HG02885 (cell line): ENCODE measurements at regions not wholly inside any gene's neighbourhood (a gene's known extent, or its start where the extent isn't known, plus 50 kb on each side); places are given as distances from the start of the nearest gene placed in this dataset.
"Not testable (repeated sequence)": the region's sequence is repeated elsewhere in the genome, so short reads cannot be mapped to it uniquely, and the experiment has no call there.

ENCODE experiments used
- ATAC-seq: cut with Tn5 transposase; IDR thresholded peaks from one replicate; pipeline ENCODE4 v1.9.1; 2021; ENCODE audit warnings: mild to moderate bottlenecking; ENCODE audit not compliant: unreplicated experiment, poor library complexity

DNA sequence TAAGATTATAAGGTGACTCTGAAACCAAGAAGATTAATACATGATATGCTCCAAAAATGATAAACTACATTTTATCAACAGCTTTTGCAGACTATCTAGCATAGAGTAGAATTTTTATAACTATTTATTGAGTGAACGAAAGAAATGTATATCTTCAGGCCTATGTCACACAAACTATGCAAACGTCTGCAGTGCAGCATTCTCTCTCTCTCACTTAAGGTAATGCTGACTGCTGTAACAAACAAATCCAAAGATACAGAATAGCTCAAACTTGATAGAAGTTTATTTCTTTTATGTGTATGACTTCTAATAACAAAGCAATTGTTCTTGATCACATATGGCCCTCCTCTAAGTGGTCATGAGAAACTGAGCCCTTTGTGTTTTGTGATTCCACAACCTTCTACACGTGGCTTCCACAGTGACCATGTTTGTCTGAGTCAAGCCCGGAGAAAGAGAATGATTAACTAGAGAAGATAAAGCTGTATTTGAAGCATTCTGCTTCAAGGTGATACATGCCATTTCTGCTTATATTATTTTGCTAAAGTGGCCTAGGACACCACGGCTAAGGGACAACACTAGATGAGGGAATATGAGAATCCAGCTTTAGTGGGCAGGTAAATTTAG is 1352.7 kb upstream of the TMEM132C start:
- ATAC-seq: no peak

DNA sequence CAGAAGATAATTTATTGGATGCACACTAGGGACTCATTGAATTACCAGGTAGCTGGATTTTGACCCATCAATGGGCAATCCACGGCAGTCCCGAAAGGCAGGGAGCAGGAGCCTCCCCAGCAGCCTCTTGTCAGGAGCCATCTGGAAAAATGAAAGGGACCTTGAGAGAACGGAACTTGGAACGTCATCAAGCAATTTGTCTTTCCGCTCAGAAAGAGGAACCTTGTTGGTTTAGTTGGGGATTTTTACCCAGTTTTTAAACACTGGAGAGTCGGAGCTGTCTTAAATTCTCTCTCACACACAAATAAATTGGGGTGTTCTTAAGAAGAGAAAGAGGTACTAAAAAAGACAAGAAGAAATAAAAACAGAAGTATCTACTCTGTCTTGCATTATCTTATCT is 1351.7 kb upstream of the TMEM132C start:
- ATAC-seq: no peak

DNA sequence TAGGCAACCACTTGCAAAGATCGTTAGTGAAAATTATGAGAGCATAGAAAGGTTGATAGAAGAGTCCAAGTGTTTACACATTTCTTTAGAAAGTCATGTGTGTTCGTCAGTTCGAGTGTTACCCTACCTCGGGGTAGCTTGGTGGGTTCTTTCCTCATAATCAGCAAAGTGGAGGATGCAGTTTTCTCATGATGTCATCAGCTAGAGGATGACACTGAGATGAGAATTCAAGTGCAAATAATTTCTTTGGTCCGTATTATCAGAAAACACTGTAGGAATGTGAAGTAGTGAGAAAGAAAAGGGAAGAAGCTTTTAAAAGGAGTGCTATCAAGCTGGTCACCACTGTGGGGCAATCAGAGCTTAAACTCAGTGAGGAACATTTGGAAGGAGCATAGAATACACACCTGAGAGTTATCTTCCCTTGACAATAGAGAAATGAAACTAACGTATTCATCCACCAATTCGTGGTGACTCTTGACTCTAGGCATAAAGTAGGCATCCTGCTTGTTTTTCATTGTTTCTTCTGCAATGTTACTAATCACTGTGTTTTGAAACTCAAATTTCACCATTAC is 1340.9 kb upstream of the TMEM132C start:
- ATAC-seq: no peak

DNA sequence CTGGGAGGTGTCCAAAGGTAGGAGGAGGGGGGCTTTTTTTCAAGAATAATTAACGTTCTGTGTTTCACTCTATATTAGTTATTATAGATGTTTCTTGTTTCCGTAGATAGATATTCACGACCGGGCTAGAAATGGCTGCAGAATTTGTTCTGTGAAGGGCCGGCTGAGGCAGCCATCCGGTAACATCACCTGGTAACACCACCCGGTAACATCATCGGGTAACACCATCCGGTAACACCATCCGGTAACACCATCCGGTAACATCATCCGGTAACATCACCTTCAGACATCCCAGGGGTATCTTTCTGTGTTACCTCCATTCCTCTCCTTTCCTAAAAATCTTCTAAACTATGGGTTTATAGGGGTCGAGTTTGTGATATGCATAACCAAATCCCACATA is 1336.7 kb upstream of the TMEM132C start:
- ATAC-seq: no peak

DNA sequence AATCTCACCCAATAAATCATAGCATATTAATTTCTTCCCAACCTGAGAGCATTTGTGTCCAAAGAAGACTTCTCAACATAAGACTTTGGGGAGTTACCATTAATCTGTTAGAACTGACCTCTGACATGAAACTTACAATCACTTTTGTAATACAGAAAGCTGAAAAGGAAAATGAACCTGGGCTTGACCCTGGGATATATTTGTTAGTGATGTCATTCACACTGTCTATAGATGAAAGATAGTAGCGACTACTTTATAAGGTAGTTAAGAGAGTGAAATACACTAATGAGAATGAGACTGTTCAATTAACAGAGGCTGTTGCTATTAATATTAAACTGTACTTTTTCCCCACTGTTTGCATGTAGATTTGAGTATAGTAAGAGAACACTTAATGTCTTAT is 1334.8 kb upstream of the TMEM132C start:
- no peak for ATAC-seq

DNA sequence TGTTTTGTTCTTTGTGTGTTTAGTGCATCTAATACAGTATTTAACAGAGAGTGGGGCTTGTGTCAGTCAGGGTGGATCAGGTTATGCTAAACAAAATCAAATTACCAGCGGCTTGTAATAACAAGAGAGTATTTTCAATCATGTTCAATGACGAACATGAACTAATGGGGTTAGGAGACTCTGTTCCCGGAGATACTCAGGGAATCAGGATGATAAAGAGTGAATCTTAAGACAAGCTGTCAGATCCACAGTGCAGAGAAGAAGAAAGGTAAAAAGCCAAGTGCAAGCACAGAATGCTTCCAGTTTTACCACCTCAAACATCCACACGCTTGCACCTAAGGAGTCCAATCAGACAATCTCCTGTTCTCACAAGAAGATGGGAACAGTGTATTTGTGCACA is 1331.5 kb upstream of the TMEM132C start:
- no peak for ATAC-seq

DNA sequence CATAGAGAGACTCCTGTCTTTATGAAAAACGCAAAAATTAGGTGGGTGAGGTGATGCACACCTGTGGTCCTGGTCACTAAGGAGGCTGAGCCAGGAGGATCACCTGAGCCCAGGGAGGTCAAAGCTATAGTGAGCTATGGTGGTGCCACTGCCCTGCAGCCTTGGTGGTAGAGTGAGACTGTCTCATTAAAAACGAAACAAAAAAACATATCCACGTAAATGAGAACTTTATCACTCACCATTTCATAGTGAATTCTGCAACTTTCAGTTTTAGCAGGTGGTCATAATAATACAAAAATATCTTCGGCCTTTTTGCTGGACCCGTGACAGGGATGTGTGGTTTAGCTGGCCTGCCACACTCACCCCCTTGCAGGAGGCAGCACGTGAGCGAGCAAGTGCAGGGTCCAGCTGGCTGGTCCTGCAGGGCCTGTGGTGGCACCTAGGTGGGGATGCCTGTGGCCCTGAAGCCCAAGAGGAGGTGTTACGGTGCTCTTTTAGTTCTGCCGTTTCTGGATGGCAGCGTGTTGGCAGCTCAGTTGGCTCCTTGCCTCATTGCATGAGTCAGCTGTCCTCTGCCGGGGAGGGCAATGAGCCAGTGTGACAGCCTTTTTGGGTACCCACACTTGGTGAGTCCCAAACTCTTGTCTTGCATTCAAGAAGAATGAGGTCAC is 1330.7 kb upstream of the TMEM132C start:
- no peak for ATAC-seq

DNA sequence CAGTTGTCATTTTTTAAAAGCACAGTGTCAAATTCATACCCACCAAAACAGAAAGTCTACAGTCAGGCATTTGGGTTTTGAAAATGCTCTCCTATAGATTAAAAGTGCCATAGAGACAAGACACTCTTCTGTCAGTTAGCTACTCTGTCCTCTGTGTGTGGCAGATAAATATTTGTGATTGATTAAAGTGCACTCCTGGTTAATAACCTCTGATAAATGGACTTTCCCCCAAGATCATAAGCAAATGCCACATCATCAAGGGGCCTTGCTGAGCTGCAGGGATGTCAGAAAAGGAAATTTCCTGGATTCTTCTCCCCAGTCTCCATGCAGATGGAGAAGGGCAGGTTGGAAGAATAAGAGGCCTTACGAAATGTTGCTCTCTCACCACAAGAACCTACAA is 1329.5 kb upstream of the TMEM132C start:
- ATAC-seq: no peak

DNA sequence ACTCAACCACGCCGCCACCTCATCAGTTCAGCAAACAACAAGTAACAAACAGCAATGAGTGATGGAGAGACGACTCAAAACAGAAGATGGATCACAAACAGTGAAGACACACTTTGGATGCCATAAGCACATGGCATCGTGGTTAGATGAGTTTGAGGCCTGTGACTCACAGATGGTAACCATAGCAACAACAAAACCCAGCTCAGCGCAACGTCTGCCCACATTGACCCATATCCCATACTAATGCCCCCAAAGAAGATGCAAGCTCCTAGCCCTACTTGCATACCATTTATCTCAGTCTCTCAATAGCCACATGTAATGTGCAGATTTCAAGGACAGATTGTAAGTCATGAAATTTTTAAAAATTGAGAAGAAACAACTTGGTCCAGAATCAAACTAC is 1322.3 kb upstream of the TMEM132C start:
- no peak for ATAC-seq

DNA sequence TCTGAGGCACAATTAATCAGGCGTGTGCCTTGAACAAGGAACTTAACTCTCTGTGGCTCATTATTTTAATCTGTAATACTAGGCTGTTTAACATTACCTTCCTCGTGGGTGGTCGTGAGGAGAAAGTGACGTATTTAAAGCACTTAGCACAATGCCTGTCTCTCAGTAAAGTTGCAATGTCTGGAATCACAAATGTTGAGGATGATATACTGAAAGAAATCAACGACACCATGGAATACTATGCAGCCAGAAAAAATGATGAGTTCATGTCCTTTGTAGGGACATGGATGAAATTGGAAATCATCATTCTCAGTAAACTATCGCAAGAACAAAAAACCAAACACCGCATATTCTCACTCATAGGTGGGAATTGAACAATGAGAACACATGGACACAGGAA is 1320.0 kb upstream of the TMEM132C start:
- ATAC-seq: not testable (repeated sequence)

DNA sequence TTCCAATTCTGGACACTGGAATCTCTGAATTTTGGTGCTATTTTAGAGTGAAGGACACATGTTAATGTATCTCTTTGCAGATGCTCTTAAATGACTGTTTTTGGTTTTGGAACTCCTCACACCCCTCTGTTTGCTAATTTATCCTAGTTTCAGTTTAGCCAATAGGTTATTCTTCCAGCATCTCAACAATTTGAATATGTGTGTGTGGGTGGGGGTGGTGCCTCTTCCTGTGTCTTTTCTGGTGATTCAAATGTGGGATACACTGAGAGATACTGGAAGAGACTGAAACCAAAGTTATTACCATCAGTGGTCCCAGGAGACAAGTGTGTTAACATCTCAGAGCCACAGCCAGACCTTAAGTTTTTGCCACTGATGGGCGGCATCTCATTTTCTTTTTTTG is 1317.4 kb upstream of the TMEM132C start:
- no peak for ATAC-seq

DNA sequence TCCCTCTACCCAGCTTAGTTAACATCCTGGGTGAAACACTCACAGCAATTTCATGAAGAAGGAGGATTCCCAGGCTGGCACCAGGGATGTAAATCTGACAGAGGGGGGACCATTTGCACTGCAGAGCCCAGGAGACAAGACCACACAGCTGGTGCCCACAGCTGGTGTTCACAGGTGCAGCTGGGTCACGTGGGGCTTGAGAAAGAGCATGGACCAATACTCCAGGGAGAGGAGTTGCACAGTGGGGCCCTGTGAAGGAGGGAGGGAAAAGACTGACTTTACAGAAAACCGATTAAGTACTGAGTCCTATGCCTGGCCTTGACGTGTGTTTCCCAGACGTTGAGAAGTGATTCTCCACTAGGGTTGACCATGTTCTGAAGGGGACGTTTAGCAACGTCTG is 1316.7 kb upstream of the TMEM132C start:
- ATAC-seq: no peak

DNA sequence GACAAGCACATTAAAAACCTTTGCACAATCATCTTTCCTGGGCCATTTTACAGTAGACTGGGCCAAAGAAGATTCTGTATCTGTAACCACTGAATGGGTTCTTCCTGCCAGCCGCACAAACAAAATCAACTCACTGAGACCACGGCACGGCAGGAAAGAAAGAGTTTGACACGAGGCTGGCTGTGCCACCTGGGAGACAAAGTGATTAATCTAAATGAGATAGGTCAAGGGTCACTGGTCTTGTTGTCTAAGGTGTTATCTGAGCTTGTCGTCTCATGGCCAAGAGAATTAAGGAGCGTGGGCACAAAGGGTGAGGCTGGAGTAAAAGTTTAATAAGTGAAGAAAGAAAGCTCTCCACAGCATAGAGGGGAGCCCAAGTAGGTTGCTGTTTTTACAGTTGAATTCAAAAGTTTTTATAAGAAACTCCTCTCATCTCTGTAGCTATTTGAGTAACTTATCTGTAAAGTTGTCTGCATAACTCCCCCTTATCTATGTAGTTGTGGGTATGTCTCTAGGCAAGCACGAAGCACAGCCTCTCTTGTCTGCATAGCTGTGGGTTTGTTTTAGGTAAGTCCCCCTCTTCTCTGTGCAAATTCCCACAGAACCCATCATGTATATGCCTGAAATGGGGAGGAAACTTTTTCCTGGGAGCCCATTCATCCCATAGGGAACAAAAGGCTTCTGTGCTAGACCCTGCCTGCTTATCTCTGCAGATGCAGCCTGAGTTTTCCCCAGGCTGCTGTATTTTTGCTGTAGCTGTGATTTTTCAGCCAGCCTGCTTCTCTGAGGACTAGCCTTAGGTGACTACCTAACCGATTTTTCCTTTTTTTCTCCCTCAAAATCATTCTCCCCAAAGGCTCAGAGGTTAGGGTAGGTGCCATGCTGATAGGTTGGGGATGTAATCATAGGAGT is 1314.6 kb upstream of the TMEM132C start:
- ATAC-seq: no peak

DNA sequence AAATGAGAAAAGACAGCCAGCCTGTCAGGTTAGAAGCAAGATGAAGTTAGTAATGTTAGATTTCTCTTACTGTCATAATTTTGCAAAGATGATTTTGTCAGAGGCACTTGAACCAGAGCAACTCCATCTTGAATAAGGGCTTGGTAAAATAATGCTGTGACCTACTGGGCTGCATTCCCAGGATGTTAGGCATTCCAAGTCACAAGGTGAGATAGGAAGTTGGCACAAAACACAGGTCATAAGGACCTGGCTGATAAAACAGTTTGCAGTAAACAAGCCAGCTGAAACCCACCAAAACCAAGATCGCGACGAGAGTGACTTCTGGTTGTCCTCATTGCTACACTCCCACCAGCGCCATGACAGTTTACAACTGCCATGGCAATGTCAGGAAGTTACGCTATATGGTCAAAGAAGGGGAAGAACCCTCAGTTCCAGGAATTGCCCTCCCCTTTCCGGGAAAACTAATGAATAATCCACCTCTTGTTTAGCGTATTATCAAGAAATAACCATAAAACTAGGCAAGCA is 1313.5 kb upstream of the TMEM132C start:
- ATAC-seq: no peak

DNA sequence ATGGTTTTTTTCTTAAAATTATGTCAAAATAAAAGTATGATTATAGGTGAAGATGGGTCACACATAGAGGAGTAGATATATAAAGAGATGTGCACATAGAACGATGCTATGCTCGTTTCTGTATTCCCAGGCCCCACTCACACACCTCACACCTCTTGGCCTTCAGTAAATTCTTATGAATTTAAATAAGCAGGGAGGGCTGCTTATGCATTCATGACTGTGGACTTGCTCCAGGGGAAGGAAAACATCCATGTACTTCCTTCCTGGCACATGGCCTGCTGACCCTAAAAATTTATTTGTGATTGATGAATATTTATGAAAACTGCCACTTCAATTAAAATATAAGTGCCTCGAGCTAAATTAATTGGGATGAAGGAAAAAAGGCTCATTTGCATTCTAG is 1306.7 kb upstream of the TMEM132C start:
- no peak for ATAC-seq

DNA sequence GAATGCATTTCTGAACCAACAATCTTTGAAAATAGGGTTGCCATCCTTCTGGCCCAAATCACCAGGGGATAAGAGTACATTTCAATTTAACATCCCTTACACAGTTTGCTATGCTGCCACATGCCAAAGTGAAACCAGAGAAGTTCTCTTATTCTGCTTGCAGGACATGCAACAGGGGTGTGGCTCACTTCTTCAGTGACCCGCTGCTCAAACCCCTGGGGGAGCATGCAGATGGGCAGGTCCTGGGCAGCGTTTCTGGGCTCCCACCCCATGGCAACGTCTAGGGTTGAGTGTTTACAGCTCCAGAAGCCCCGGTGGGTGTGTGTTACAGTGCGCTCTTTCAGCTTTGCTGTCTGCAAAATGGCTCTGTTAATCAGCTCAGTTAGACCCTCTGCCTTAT is 1306.3 kb upstream of the TMEM132C start:
- no peak for ATAC-seq

DNA sequence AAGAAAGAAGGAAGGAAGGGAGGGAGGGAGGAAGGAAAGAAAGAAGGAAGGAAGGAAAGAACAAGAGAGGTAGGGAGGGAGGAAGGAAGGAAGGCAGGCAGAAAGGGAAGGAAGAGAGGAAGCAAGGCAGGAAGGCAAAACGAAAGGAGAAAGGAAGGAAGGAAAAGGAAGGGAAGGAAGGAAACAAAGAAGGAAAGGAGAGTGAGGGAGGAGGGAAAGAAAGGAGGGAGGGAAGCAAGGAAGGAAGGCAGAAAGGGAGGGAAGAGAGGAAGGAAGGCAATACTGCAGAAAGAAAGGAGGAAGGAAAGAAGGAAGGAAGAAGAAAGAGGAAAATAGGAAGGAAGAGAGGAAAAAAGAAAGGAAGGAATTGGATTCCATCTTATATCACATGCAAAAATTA is 1303.1 kb upstream of the TMEM132C start:
- no peak for ATAC-seq

DNA sequence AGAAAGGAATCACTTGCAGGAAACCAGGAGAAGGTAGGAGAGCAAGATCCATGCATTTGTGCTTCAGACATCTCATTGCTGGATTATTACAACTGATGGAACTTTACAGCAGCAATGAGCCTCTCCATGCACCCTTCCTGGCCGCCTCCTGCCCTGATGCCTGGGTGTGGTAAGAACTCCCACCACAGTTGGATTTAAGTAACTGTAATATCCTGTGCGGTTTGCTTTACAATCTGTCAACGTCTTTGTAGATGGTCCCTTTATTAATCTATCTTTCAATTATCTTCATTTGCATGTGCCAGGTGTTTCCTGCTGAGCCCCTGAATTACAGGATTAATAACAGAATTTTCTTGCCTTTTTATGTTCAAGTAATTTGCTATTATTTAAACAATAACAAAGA is 1300.5 kb upstream of the TMEM132C start:
- no peak for ATAC-seq

DNA sequence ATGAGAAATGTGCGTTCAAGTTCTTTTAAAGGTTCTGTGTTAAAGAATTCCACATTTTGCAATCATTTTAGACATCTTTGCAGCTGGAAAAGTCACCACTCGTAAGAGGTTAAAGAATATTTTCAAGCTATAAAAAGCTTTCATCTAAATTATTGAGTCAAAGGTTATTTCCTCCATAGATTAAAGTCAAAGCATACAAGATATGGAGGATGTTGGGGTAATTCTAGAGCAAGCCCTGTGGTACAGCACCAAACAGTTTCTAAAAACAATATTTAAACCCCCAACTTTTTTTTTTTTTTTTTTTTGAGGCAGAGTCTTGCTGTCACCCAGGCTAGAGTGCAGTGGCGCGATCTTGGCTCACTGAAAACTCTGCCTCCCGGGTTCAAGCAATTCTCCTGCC is 1299.8 kb upstream of the TMEM132C start:
- ATAC-seq: no peak

DNA sequence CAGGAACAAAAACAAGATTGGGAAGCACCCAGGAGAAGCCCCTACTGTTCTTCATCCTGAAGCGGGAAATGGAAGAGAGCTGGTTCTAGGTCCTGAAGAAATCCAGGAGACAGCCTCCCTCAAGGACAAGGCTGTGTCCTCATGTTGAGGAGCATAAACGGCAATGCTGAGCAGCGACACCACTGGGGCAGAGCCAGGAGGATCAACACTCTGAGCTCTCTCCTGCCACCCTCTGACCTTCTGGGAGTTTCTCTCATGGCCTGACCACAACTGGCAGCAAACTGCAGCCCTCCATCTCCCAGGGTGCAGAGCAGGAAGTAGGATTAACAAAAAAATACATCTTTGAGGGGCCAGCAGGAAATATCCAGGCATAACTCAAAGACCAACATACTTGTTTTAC is 1292.2 kb upstream of the TMEM132C start:
- no peak for ATAC-seq

DNA sequence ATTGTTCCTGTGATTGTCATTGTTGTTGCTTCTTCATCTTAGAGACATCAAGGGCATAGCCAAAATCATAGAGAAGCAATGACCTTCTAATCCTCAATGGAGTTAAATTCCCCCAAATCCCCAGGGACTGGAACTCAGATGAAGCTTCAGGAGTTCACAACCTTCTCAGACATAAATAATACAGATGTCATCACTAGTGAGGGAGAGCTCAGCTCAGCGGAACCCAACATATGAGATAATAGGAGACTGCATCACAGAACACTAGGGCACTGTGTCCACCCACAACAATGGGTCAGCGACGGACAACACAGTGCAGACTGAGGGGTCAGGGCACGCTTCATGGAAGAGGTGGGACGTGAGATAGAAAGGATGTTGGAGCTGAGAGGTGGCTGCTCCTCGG is 1290.4 kb upstream of the TMEM132C start:
- ATAC-seq: no peak
